Kidney (tissue), 13 donors: ENCODE measurements at regions not wholly inside any gene's neighbourhood (a gene's known extent, or its start where the extent isn't known, plus 50 kb on each side); places are given as distances from the start of the nearest gene placed in this dataset.

Experiments
- DNase-seq, 5 donors: peaks; one replicate each; pipeline ENCODE4 v3.0.0-alpha.2; 2013 to 2020
- FAIRE-seq: peaks from 2 replicates; lab custom pipeline; 2012; peaks lifted over from hg19 to GRCh38; lab: Jason Lieb, UNC
- H3K27ac ChIP-seq, 2 donors: one replicate each; pipeline ENCODE4 v1.7.0; 2013; ENCODE audit warnings: low read depth in 2 of 2, low read length in 2 of 2, inconsistent platforms in 1 of 2
- H3K27me3 ChIP-seq: one replicate; pipeline ENCODE4 v1.7.1; 2013; ENCODE audit warnings: low read length, inconsistent platforms; ENCODE audit not compliant: control insufficient read depth, insufficient read depth
- H3K36me3 ChIP-seq, 3 donors: one replicate each; pipeline versions ENCODE4 v1.7.0 to v1.7.1; 2013; ENCODE audit warnings: low read length in 3 of 3, control low read depth in 1 of 3, inconsistent platforms in 1 of 3; ENCODE audit not compliant: insufficient read depth in 3 of 3, control insufficient read depth in 2 of 3
- H3K4me1 ChIP-seq, 3 donors: one replicate each; pipeline versions ENCODE4 v1.7.0 to v1.7.1; 2013; ENCODE audit warnings: low read length in 3 of 3, inconsistent platforms in 1 of 3, low read depth in 1 of 3; ENCODE audit not compliant: control insufficient read depth in 2 of 3, insufficient read depth in 2 of 3
- H3K4me3 ChIP-seq, 3 donors: one replicate each; pipeline versions ENCODE4 v1.7.0 to v1.8.1; 2013; ENCODE audit warnings: low read length in 3 of 3, control low read depth in 1 of 3, inconsistent platforms in 1 of 3
- H3K9ac ChIP-seq, 3 donors: one replicate each; pipeline versions ENCODE4 v1.7.0 to v1.7.1; 2013; ENCODE audit warnings: low read length in 3 of 3, control low read depth in 1 of 3, inconsistent platforms in 1 of 3
- H3K9me3 ChIP-seq, 3 donors: one replicate each; pipeline versions ENCODE4 v1.7.0 to v1.7.1; 2013; ENCODE audit warnings: low read length in 3 of 3, control low read depth in 1 of 3, inconsistent platforms in 1 of 3; ENCODE audit not compliant: control insufficient read depth in 2 of 3, insufficient read depth in 1 of 3
- intact Hi-C: fragments of 100-400 bp; cut with DNase I; formaldehyde crosslinking; loops from one replicate; pipeline ENCODE4 v1.11.1; 2022
- TF ChIP-seq, protein P1 (sequence below): IDR thresholded peaks from 3 replicates; pipeline ENCODE4 v1.5.1; 2012; ENCODE audit warnings: mild to moderate bottlenecking, moderate library complexity, borderline replicate concordance; ENCODE audit not compliant: insufficient read depth; ENCODE audit errors: extremely low read depth
- donor health status: control.
- donor health status: control.
- donor health status: control.
- donor health status: control.
- donor health status: control.
- donor health status: DM: yes; HTN: yes; CAD: no.
- donor health status: Normal renal cell carcinoma (clear cell type).

DNA sequence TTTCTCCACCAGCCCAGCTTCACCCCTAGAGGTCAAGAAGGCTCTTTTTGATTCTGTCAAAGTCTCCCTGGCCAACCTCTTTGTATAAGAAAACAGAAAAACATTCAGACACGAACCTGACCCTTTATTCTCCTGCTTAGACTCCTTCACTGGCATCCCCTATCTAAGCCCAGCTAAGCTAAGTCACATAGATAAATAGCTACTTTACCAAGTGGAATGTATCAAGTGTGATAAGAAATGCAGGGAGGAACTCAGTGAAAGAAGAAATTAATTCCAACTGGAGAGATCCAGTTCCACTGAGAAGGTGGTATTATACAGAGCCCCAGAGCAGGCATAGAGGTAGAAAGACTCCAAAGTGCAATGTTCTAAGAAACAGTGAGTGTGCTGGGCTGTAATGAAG lies 489.5 kb downstream of the TNS1 start:
- no peak for FAIRE-seq
- H3K36me3 ChIP-seq: no peaks in the 10 kb centered on the region
- no peak overlapping the region for H3K27ac ChIP-seq

GRCh38 chr2:217512728-217513127 lies 490.1 kb downstream of the TNS1 start:
- Histone ChIP-seq H3K9me3 (no peaks in the 10 kb centered on the region), H3K4me3 (no peak overlapping the region), H3K36me3 (no peaks in the 10 kb centered on the region), H3K4me1 (peaks cover 0 to 5% (median 0%) of the 10 kb centered on the region in 3 donors), H3K9ac (no peak overlapping the region), H3K27ac (peak overlapping the region in 1 of 2 donors; percentile 42), H3K27me3 (no peaks in the 10 kb centered on the region)
- FAIRE-seq: no peak
- no peak for DNase-seq
- TF ChIP-seq, protein P1, sequence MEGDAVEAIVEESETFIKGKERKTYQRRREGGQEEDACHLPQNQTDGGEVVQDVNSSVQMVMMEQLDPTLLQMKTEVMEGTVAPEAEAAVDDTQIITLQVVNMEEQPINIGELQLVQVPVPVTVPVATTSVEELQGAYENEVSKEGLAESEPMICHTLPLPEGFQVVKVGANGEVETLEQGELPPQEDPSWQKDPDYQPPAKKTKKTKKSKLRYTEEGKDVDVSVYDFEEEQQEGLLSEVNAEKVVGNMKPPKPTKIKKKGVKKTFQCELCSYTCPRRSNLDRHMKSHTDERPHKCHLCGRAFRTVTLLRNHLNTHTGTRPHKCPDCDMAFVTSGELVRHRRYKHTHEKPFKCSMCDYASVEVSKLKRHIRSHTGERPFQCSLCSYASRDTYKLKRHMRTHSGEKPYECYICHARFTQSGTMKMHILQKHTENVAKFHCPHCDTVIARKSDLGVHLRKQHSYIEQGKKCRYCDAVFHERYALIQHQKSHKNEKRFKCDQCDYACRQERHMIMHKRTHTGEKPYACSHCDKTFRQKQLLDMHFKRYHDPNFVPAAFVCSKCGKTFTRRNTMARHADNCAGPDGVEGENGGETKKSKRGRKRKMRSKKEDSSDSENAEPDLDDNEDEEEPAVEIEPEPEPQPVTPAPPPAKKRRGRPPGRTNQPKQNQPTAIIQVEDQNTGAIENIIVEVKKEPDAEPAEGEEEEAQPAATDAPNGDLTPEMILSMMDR: no peak
- intact Hi-C loops: loop anchor here (5.0 kb wide), 1 partner anchor 815 kb away; the partner anchor contains the start of gene IGFBP5

More for the DNA sequence above, 489.5 kb downstream of the TNS1 start:
- Histone ChIP-seq H3K27me3 (no peaks in the 10 kb centered on the region), H3K9me3 (no peaks in the 10 kb centered on the region), H3K4me3 (no peak overlapping the region), H3K9ac (no peak overlapping the region), H3K4me1 (peaks cover 0 to 5% (median 0%) of the 10 kb centered on the region in 3 donors)
- intact Hi-C loops: loop anchor here (5.0 kb wide), 1 partner anchor 816 kb away; the partner anchor contains the start of gene IGFBP5
- TF ChIP-seq, protein P1: no peak
- DNase-seq: no peak

DNA sequence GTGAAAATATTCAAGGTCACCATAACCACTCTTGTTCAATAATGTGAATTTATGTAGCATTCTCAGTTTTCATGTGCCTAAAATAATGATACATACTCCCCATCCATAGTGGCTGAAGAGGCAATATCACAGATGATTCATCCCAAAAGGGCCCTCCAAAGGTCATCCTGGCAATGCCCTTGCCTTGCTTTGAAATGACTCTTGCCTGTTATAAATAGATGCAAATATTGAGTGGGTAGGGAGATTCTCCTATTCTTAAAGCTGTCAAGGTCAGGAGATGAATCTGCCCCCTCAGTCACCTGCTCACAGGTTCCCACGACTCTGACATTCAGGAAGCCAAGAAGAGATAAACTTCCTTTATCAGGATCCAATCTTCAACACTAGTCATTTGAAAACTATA lies 490.5 kb downstream of the TNS1 start:
- no peak for DNase-seq
- no peaks in the 10 kb centered on the region for H3K36me3 ChIP-seq
- H3K9me3 ChIP-seq: no peaks in the 10 kb centered on the region
- H3K4me3 ChIP-seq: no peak overlapping the region
- H3K4me1 ChIP-seq: peaks cover 0 to 5% (median 0%) of the 10 kb centered on the region in 3 donors
- intact Hi-C loops: loop anchor here (5.0 kb wide), 1 partner anchor 815 kb away; the partner anchor contains the start of gene IGFBP5
- no peak overlapping the region for H3K9ac ChIP-seq
- TF ChIP-seq, protein P1: no peak
- no peak overlapping the region for H3K27ac ChIP-seq
- H3K27me3 ChIP-seq: no peaks in the 10 kb centered on the region
- no peak for FAIRE-seq

DNA sequence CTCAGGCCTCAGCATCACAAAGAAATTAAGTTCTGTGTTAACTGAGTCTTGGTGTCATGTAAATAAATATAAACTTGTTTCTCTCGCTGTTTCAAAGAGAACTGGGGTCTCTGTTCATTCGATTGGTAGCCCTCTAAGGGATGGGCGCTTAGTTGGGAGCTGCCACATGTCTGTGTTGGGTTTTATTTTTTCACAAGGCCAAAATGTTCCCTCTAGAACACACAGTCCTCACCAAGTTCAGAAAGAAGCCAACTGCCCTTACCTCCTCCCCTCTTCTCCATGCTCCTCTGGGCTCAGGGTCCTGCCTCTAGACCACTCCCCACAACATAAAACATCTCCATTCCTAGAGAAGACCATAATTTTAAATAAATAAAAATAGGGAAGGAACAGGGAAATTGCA lies 490.9 kb downstream of the TNS1 start:
- intact Hi-C loops: loop anchor here (5.0 kb wide), 1 partner anchor 815 kb away; the partner anchor contains the start of gene IGFBP5
- no peak for FAIRE-seq
- no peak overlapping the region for H3K9ac ChIP-seq
- TF ChIP-seq, protein P1: no peak
- no peak overlapping the region for H3K27ac ChIP-seq
- no peaks in the 10 kb centered on the region for H3K36me3 ChIP-seq
- peaks cover 0 to 5% (median 0%) of the 10 kb centered on the region in 3 donors for H3K4me1 ChIP-seq
- H3K27me3 ChIP-seq: no peaks in the 10 kb centered on the region
- no peaks in the 10 kb centered on the region for H3K9me3 ChIP-seq
- no peak overlapping the region for H3K4me3 ChIP-seq
- DNase-seq: no peak
